Neural crest cell (in vitro differentiated cells): ENCODE measurements at regions not wholly inside any gene's neighbourhood (a gene's known extent, or its start where the extent isn't known, plus 50 kb on each side); places are given as distances from the start of the nearest gene placed in this dataset.

Source experiments
- DNase-seq: peaks from one replicate; pipeline ENCODE4 v3.0.0; 2021; ENCODE audit warnings: low read depth, mixed read lengths, low spot score
- H3K27ac Mint-ChIP-seq: one replicate; pipeline ENCODE4 v1.8.0; 2021; ENCODE audit warnings: mild to moderate bottlenecking, mixed read lengths; ENCODE audit not compliant: unreplicated experiment
- H3K27me3 Mint-ChIP-seq: 2 replicates; pipeline ENCODE4 v1.8.0; 2021; ENCODE audit warnings: low read depth, mild to moderate bottlenecking, mixed read lengths
- H3K36me3 Mint-ChIP-seq: 2 replicates; pipeline ENCODE4 v1.8.0; 2021; ENCODE audit warnings: low read depth, mild to moderate bottlenecking, mixed read lengths
- H3K4me1 Mint-ChIP-seq: 2 replicates; pipeline ENCODE4 v1.8.0; 2021; ENCODE audit warnings: mixed read lengths
- H3K4me3 Mint-ChIP-seq: one replicate; pipeline ENCODE4 v1.8.0; 2021; ENCODE audit warnings: mild to moderate bottlenecking, mixed read lengths
- H3K9me3 Mint-ChIP-seq: 2 replicates; pipeline ENCODE4 v1.8.0; 2021; ENCODE audit warnings: mixed read lengths
- TF ChIP-seq, protein P1 (sequence below): fragments of 200-600 bp; sonication (generic); conservative IDR thresholded peaks from 2 replicates; pipeline ENCODE4 v1.5.0; 2021; ENCODE audit warnings: antibody characterized with exemption, mild to moderate bottlenecking

GRCh38 chr19:30783212-30783611, 411.0 kb downstream of the ZNF536 start:
- H3K27ac Mint-ChIP-seq = no peak overlapping the region
- no peaks in the 10 kb centered on the region for H3K4me1 Mint-ChIP-seq
- no peak for DNase-seq
- H3K27me3 Mint-ChIP-seq = peaks cover 5% of the 10 kb centered on the region
- TF ChIP-seq, protein P1, sequence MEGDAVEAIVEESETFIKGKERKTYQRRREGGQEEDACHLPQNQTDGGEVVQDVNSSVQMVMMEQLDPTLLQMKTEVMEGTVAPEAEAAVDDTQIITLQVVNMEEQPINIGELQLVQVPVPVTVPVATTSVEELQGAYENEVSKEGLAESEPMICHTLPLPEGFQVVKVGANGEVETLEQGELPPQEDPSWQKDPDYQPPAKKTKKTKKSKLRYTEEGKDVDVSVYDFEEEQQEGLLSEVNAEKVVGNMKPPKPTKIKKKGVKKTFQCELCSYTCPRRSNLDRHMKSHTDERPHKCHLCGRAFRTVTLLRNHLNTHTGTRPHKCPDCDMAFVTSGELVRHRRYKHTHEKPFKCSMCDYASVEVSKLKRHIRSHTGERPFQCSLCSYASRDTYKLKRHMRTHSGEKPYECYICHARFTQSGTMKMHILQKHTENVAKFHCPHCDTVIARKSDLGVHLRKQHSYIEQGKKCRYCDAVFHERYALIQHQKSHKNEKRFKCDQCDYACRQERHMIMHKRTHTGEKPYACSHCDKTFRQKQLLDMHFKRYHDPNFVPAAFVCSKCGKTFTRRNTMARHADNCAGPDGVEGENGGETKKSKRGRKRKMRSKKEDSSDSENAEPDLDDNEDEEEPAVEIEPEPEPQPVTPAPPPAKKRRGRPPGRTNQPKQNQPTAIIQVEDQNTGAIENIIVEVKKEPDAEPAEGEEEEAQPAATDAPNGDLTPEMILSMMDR = no peak
- H3K36me3 Mint-ChIP-seq = no peaks in the 10 kb centered on the region
- H3K9me3 Mint-ChIP-seq = peaks cover 4% of the 10 kb centered on the region
- no peak overlapping the region for H3K4me3 Mint-ChIP-seq

GRCh38 chr19:30781519-30781918, 409.3 kb downstream of the ZNF536 start:
- no peak for DNase-seq
- peaks cover 4% of the 10 kb centered on the region for H3K9me3 Mint-ChIP-seq

GRCh38 chr19:30781047-30781446, 408.9 kb downstream of the ZNF536 start:
- H3K27me3 Mint-ChIP-seq = peaks cover 3% of the 10 kb centered on the region
- H3K4me1 Mint-ChIP-seq = no peaks in the 10 kb centered on the region
- DNase-seq = no peak
- TF ChIP-seq, protein P1 = no peak
- no peak overlapping the region for H3K27ac Mint-ChIP-seq
- H3K36me3 Mint-ChIP-seq = no peaks in the 10 kb centered on the region
- no peak overlapping the region for H3K4me3 Mint-ChIP-seq
- H3K9me3 Mint-ChIP-seq = peaks cover 4% of the 10 kb centered on the region

More at GRCh38 chr19:30781519-30781918, 409.3 kb downstream of the ZNF536 start:
- no peaks in the 10 kb centered on the region for H3K36me3 Mint-ChIP-seq
- TF ChIP-seq, protein P1 = no peak
- H3K4me1 Mint-ChIP-seq = no peaks in the 10 kb centered on the region
- no peak overlapping the region for H3K4me3 Mint-ChIP-seq
- H3K27me3 Mint-ChIP-seq = peaks cover 5% of the 10 kb centered on the region
- H3K27ac Mint-ChIP-seq = no peak overlapping the region

GRCh38 chr19:30780456-30780855, 408.3 kb downstream of the ZNF536 start:
- no peaks in the 10 kb centered on the region for H3K36me3 Mint-ChIP-seq
- H3K27ac Mint-ChIP-seq = no peak overlapping the region
- H3K4me1 Mint-ChIP-seq = no peaks in the 10 kb centered on the region
- H3K4me3 Mint-ChIP-seq = no peak overlapping the region
- H3K27me3 Mint-ChIP-seq = peaks cover 6% of the 10 kb centered on the region
- peaks cover 3% of the 10 kb centered on the region for H3K9me3 Mint-ChIP-seq
- TF ChIP-seq, protein P1 = no peak
- no peak for DNase-seq

- DNase-seq = no peak
- Mint-ChIP-seq H3K9me3 (no peaks in the 10 kb centered on the region), H3K27me3 (peaks cover 6% of the 10 kb centered on the region), H3K36me3 (no peaks in the 10 kb centered on the region), H3K4me3 (no peak overlapping the region), H3K4me1 (no peaks in the 10 kb centered on the region), H3K27ac (no peak overlapping the region)
- TF ChIP-seq, protein P1 = no peak
These were observed 407.8 kb downstream of the ZNF536 start for GRCh38 chr19:30780032-30780431.
